ENCODE measurements at regions not wholly inside any gene's neighbourhood (a gene's known extent, or its start where the extent isn't known, plus 50 kb on each side); places are given as distances from the start of the nearest gene placed in this dataset.

DNA sequence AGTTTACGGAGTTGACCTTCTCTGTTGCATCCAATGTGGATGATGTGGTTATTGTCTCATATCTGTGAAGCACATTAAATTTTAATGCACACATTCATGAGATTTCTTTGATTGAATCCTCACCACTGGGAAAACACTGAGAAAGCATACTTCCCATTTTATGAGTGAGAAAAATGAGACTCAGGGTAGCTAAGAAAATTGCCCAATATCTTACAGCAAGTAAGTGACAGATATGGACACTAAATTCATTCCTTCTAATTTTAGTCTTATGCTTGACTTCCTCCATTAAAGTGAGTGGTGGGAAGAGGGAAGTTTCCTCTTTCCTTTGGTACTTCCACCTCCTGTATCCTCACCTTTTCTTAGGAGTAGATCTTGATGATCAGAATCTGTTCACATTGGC lies 504.8 kb upstream of the BOD1L1 start:
- no peak overlapping the region for H2AK5ac ChIP-seq (ENCODE audit: insufficient read length, low read length)
- no peak overlapping the region for H2BK5ac ChIP-seq (ENCODE audit: insufficient read length, low read length)
- no peak overlapping the region for H4K5ac ChIP-seq (ENCODE audit: insufficient read length, low read depth, low read length)
- no peaks in the 10 kb centered on the region for H3K9me3 Mint-ChIP-seq
- no peak overlapping the region for H3K23ac ChIP-seq (ENCODE audit: insufficient read length, low read depth, low read length)
- no peak overlapping the region for H3K18ac ChIP-seq (ENCODE audit: insufficient read length, low read depth, low read length)
- H4K91ac ChIP-seq (ENCODE audit: insufficient read length, low read depth, low read length), result no peak overlapping the region
- H2AFZ ChIP-seq (ENCODE audit: low read length), result no peak overlapping the region
- H3K79me2 ChIP-seq (ENCODE audit: insufficient read depth, low read length), result no peaks in the 10 kb centered on the region
- peaks cover 3 to 4% of the 10 kb centered on the region in 2 experiments for H3K4me1 Mint-ChIP-seq
- H3K4ac ChIP-seq (ENCODE audit: low read depth, low read length), result no peak overlapping the region
- WGBS (ENCODE audit: extremely low coverage, insufficient read length, low lambda C conversion rate), result no CpG with 5 or more reads among the region's 1 CpG
- H3K14ac ChIP-seq (ENCODE audit: insufficient read depth, low read length), result no peak overlapping the region
- no peak overlapping the region for H3K27ac ChIP-seq (ENCODE audit: insufficient read length, low read depth, low read length)
- no peaks in the 10 kb centered on the region for H3K4me1 ChIP-seq (ENCODE audit: insufficient read depth, low read length)
- no peaks in the 10 kb centered on the region for H3K27me3 ChIP-seq (ENCODE audit: insufficient read depth, low read length)
- no peak overlapping the region for H3K27ac Mint-ChIP-seq
- H3K9me3 ChIP-seq (ENCODE audit: control insufficient read depth, low read depth, low read length), result no peaks in the 10 kb centered on the region
- no peak overlapping the region for H3T11ph ChIP-seq (ENCODE audit: low read length)
- H3K56ac ChIP-seq (ENCODE audit: insufficient read length, low read depth, low read length), result no peak overlapping the region
- H3K4me2 ChIP-seq (ENCODE audit: insufficient read depth, insufficient read length, low read length), result no peak overlapping the region
- no peak overlapping the region for H2BK15ac ChIP-seq (ENCODE audit: low read depth, low read length)
- H3K79me1 ChIP-seq (ENCODE audit: insufficient read depth, low read depth, low read length, poor library complexity, severe bottlenecking), result no peaks in the 10 kb centered on the region
- no peak overlapping the region for H2BK12ac ChIP-seq (ENCODE audit: insufficient read length, low read depth, low read length)
- H3K27me3 Mint-ChIP-seq (ENCODE audit: low read depth), result no peaks in the 10 kb centered on the region; the same call in 1 of the 2 replicates
- H4K20me1 ChIP-seq (ENCODE audit: control insufficient read depth, insufficient read depth, insufficient read length), result no peaks in the 10 kb centered on the region
- H2BK20ac ChIP-seq (ENCODE audit: low read depth, low read length, poor library complexity, severe bottlenecking), result no peak overlapping the region
- DNase-seq, result no peak
- TF ChIP-seq, protein P1, sequence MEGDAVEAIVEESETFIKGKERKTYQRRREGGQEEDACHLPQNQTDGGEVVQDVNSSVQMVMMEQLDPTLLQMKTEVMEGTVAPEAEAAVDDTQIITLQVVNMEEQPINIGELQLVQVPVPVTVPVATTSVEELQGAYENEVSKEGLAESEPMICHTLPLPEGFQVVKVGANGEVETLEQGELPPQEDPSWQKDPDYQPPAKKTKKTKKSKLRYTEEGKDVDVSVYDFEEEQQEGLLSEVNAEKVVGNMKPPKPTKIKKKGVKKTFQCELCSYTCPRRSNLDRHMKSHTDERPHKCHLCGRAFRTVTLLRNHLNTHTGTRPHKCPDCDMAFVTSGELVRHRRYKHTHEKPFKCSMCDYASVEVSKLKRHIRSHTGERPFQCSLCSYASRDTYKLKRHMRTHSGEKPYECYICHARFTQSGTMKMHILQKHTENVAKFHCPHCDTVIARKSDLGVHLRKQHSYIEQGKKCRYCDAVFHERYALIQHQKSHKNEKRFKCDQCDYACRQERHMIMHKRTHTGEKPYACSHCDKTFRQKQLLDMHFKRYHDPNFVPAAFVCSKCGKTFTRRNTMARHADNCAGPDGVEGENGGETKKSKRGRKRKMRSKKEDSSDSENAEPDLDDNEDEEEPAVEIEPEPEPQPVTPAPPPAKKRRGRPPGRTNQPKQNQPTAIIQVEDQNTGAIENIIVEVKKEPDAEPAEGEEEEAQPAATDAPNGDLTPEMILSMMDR (conservative IDR thresholded peaks at IDR 0.05), result no peak
- no peak overlapping the region for H4K8ac ChIP-seq (replicated peaks; ENCODE audit: insufficient read length, low read depth, low read length)
- H3K9ac ChIP-seq (ENCODE audit: extremely low read depth, insufficient read length, low read length), result no peak overlapping the region
- H3K23me2 ChIP-seq (ENCODE audit: insufficient read length, low read depth, low read length, poor library complexity, severe bottlenecking), result no peaks in the 10 kb centered on the region
- H3K36me3 Mint-ChIP-seq (ENCODE audit: insufficient read depth in 1 of 3, low read depth in 3 of 3), result no peaks in the 10 kb centered on the region; a peak in 1 of 7 replicates
- H3K4me3 Mint-ChIP-seq, result no peak overlapping the region
- H2BK120ac ChIP-seq (ENCODE audit: low read depth, low read length, poor library complexity, severe bottlenecking), result no peak overlapping the region

Data from H9 (cell line).